K562 (cell line): ENCODE measurements at regions not wholly inside any gene's neighbourhood (a gene's known extent, or its start where the extent isn't known, plus 50 kb on each side); places are given as distances from the start of the nearest gene placed in this dataset.

ENCODE experiments used
- CHCHD3 ChIP-seq: fragments of 250-450 bp; sonication (Bioruptor Pico); IDR thresholded peaks from 2 replicates; pipeline ENCODE4 v2.1.2; 2022; ENCODE audit warnings: mild to moderate bottlenecking
- DDX20 ChIP-seq: fragments of 450-650 bp; IDR thresholded peaks from 2 replicates; pipeline ENCODE4 v1.6.1; 2016; ENCODE audit warnings: missing genetic modification characterization, low read depth, mild to moderate bottlenecking, missing compliant biosample characterization, moderate library complexity
- EP400 ChIP-seq: fragments of 450-650 bp; IDR thresholded peaks from 2 replicates; pipeline ENCODE4 v1.6.1; 2017; ENCODE audit warnings: antibody characterized with exemption, mild to moderate bottlenecking, moderate library complexity
- LARP7 ChIP-seq: fragments of 450-650 bp; IDR thresholded peaks from 2 replicates; pipeline ENCODE4 v1.6.1; 2016
- MAFF ChIP-seq: IDR thresholded peaks from 2 replicates; pipeline ENCODE4 v1.6.1; 2012; ENCODE audit warnings: low read length, improper control_type of control experiment
- ZNF274 ChIP-seq: IDR thresholded peaks from 2 replicates; pipeline ENCODE4 v1.6.1; 2011; ENCODE audit warnings: low read depth, mild to moderate bottlenecking, low read length, moderate library complexity, borderline replicate concordance
- TF ChIP-seq, protein P1 (sequence below): fragments of 450-650 bp; IDR thresholded peaks from one replicate; pipeline ENCODE4 v1.6.1; 2018; ENCODE audit warnings: mild to moderate bottlenecking, moderate library complexity; ENCODE audit not compliant: partially characterized antibody
- TF ChIP-seq, protein P2 (sequence below), 2 experiments: fragments of 450-650 bp; formaldehyde crosslinking in 1 of 2; IDR thresholded peaks; 2 replicates each; pipeline versions ENCODE4 v1.4.0 to v1.6.1; 2014 to 2020; ENCODE audit warnings: mild to moderate bottlenecking in 2 of 2, borderline replicate concordance in 1 of 2, low read depth in 1 of 2
- TF ChIP-seq, protein P3 (sequence below): sonication (generic); formaldehyde crosslinking; IDR thresholded peaks from 2 replicates; pipeline ENCODE4 v1.8.1; 2023; ENCODE audit warnings: mild to moderate bottlenecking, missing genetic modification reagents, moderate library complexity
- TF ChIP-seq, protein P4 (sequence below): sonication (generic); formaldehyde crosslinking; IDR thresholded peaks from 2 replicates; pipeline ENCODE4 v1.8.1; 2023; ENCODE audit warnings: mild to moderate bottlenecking, missing genetic modification reagents
- TF ChIP-seq, protein P5 (sequence below): fragments of 450-650 bp; IDR thresholded peaks from 2 replicates; pipeline ENCODE4 v1.6.1; 2016
- TF ChIP-seq, protein P6 (sequence below), 3 experiments: IDR thresholded peaks in 2 of 3; conservative IDR thresholded peaks in 1 of 3; 2 replicates each; pipeline ENCODE4 v1.5.1; 2011 to 2012; ENCODE audit warnings: low read length in 3 of 3, mild to moderate bottlenecking in 3 of 3, control low read depth in 2 of 3, improper control_type of control experiment in 1 of 3, inconsistent platforms in 1 of 3, low read depth in 1 of 3, mixed read lengths in 1 of 3, moderate library complexity in 1 of 3; ENCODE audit not compliant: insufficient read depth in 2 of 3

DNA sequence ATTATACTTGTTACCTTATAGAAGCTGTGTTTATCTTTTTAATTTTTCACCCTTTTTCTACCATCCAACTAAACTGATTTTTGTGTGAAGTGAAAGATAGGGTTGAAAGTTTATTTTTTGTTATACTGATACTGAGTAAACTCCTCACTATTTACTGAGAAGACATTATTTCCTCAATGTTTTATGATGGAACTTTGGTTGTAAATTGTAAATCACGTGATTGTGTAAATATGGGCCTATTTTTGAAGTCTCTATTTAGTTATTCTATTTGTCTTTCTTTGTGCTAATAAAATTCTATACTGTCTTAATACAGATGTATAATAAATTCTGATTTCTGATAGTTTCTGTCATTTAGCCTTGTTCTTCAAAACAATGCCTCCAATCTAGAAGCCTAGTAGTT is 697.2 kb upstream of the SLC8A1 start:
- TF ChIP-seq, protein P1, sequence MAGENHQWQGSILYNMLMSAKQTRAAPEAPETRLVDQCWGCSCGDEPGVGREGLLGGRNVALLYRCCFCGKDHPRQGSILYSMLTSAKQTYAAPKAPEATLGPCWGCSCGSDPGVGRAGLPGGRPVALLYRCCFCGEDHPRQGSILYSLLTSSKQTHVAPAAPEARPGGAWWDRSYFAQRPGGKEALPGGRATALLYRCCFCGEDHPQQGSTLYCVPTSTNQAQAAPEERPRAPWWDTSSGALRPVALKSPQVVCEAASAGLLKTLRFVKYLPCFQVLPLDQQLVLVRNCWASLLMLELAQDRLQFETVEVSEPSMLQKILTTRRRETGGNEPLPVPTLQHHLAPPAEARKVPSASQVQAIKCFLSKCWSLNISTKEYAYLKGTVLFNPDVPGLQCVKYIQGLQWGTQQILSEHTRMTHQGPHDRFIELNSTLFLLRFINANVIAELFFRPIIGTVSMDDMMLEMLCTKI, result no peak
- TF ChIP-seq MAFF (no peak), DDX20 (tag) (no peak), EP400 (no peak), ZNF274 (no peak), CHCHD3 (CRISPR knock-in tag) (no peak), LARP7 (no peak)
- TF ChIP-seq, protein P2, sequence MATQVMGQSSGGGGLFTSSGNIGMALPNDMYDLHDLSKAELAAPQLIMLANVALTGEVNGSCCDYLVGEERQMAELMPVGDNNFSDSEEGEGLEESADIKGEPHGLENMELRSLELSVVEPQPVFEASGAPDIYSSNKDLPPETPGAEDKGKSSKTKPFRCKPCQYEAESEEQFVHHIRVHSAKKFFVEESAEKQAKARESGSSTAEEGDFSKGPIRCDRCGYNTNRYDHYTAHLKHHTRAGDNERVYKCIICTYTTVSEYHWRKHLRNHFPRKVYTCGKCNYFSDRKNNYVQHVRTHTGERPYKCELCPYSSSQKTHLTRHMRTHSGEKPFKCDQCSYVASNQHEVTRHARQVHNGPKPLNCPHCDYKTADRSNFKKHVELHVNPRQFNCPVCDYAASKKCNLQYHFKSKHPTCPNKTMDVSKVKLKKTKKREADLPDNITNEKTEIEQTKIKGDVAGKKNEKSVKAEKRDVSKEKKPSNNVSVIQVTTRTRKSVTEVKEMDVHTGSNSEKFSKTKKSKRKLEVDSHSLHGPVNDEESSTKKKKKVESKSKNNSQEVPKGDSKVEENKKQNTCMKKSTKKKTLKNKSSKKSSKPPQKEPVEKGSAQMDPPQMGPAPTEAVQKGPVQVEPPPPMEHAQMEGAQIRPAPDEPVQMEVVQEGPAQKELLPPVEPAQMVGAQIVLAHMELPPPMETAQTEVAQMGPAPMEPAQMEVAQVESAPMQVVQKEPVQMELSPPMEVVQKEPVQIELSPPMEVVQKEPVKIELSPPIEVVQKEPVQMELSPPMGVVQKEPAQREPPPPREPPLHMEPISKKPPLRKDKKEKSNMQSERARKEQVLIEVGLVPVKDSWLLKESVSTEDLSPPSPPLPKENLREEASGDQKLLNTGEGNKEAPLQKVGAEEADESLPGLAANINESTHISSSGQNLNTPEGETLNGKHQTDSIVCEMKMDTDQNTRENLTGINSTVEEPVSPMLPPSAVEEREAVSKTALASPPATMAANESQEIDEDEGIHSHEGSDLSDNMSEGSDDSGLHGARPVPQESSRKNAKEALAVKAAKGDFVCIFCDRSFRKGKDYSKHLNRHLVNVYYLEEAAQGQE (IDR thresholded peaks at IDR 0.05; ENCODE audit: borderline replicate concordance), result no peak
- TF ChIP-seq, protein P2 (CRISPR knock-in tag; IDR thresholded peaks at IDR 0.05; ENCODE audit: low read depth), result no peak
- TF ChIP-seq, protein P3, sequence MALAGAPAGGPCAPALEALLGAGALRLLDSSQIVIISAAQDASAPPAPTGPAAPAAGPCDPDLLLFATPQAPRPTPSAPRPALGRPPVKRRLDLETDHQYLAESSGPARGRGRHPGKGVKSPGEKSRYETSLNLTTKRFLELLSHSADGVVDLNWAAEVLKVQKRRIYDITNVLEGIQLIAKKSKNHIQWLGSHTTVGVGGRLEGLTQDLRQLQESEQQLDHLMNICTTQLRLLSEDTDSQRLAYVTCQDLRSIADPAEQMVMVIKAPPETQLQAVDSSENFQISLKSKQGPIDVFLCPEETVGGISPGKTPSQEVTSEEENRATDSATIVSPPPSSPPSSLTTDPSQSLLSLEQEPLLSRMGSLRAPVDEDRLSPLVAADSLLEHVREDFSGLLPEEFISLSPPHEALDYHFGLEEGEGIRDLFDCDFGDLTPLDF (CRISPR knock-in tag), result no peak
- TF ChIP-seq, protein P4, sequence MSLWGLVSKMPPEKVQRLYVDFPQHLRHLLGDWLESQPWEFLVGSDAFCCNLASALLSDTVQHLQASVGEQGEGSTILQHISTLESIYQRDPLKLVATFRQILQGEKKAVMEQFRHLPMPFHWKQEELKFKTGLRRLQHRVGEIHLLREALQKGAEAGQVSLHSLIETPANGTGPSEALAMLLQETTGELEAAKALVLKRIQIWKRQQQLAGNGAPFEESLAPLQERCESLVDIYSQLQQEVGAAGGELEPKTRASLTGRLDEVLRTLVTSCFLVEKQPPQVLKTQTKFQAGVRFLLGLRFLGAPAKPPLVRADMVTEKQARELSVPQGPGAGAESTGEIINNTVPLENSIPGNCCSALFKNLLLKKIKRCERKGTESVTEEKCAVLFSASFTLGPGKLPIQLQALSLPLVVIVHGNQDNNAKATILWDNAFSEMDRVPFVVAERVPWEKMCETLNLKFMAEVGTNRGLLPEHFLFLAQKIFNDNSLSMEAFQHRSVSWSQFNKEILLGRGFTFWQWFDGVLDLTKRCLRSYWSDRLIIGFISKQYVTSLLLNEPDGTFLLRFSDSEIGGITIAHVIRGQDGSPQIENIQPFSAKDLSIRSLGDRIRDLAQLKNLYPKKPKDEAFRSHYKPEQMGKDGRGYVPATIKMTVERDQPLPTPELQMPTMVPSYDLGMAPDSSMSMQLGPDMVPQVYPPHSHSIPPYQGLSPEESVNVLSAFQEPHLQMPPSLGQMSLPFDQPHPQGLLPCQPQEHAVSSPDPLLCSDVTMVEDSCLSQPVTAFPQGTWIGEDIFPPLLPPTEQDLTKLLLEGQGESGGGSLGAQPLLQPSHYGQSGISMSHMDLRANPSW (CRISPR knock-in tag), result no peak
- TF ChIP-seq, protein P5, sequence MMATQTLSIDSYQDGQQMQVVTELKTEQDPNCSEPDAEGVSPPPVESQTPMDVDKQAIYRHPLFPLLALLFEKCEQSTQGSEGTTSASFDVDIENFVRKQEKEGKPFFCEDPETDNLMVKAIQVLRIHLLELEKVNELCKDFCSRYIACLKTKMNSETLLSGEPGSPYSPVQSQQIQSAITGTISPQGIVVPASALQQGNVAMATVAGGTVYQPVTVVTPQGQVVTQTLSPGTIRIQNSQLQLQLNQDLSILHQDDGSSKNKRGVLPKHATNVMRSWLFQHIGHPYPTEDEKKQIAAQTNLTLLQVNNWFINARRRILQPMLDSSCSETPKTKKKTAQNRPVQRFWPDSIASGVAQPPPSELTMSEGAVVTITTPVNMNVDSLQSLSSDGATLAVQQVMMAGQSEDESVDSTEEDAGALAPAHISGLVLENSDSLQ, result no peak
- TF ChIP-seq, protein P6, sequence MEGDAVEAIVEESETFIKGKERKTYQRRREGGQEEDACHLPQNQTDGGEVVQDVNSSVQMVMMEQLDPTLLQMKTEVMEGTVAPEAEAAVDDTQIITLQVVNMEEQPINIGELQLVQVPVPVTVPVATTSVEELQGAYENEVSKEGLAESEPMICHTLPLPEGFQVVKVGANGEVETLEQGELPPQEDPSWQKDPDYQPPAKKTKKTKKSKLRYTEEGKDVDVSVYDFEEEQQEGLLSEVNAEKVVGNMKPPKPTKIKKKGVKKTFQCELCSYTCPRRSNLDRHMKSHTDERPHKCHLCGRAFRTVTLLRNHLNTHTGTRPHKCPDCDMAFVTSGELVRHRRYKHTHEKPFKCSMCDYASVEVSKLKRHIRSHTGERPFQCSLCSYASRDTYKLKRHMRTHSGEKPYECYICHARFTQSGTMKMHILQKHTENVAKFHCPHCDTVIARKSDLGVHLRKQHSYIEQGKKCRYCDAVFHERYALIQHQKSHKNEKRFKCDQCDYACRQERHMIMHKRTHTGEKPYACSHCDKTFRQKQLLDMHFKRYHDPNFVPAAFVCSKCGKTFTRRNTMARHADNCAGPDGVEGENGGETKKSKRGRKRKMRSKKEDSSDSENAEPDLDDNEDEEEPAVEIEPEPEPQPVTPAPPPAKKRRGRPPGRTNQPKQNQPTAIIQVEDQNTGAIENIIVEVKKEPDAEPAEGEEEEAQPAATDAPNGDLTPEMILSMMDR (IDR thresholded peaks at IDR 0.05 in 2 of 3, conservative IDR thresholded peaks at IDR 0.05 in 1 of 3; ENCODE audit: insufficient read depth in 2 of 3, low read depth in 1 of 3, low read length in 3 of 3), result no peak
